Ecto neural progenitor cell (in vitro differentiated cells): ENCODE measurements at regions not wholly inside any gene's neighbourhood (a gene's known extent, or its start where the extent isn't known, plus 50 kb on each side); places are given as distances from the start of the nearest gene placed in this dataset.
"Not testable (repeated sequence)": the region's sequence is repeated elsewhere in the genome, so short reads cannot be mapped to it uniquely, and the experiment has no call there.

ENCODE experiments used
- DNase-seq: peaks from one replicate; pipeline ENCODE4 v3.0.0-alpha.2; 2018; ENCODE audit warnings: low spot score

- DNase-seq, result no peak
Observed at GRCh38 chr10:56449770-56450169, 88.7 kb upstream of the ZWINT start.

DNA sequence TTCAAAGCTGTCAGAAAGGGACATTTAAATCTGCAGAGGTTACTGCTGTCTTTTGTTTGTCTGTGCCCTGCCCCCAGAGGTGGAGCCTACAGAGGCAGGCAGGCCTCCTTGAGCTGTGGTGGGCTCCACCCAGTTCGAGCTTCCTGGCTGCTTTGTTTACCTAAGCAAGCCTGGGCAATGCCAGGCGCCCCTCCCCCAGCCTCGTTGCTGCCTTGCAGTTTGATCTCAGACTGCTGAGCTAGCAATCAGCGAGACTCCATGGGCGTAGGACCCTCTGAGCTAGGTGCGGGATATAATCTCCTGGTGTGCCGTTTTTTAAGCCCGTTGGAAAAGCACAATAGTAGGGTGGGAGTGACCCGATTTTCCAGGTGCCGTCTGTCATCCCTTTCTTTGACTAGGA, 86.6 kb upstream of the ZWINT start:
- not testable (repeated sequence) for DNase-seq

GRCh38 chr10:56441337-56441736, 80.3 kb upstream of the ZWINT start:
- not testable (repeated sequence) for DNase-seq
